ENCODE measurements at regions not wholly inside any gene's neighbourhood (a gene's known extent, or its start where the extent isn't known, plus 50 kb on each side); places are given as distances from the start of the nearest gene placed in this dataset.

DNA sequence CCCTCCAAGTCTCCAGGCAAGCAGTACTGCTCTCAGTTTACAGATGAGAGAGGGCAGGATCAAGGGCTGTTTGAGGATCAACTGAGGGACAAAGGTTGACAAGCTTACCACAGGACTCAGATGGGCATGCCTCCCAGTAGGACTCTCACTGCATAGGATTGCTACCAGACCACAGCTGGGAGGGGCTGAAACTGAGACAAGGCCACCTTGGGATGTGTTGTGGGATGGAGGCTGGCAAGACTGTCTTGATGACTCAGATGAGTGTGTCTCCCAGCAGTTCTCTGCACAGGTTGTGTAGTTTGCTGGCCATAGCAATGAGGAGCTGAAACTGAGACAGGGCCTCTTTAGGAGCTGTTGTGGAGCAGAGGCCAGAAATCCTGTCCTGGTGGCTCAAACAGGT lies 222.2 kb upstream of the IRX1 start:
- TF ChIP-seq CTCF (conservative IDR thresholded peaks at IDR 0.05; ENCODE audit: low read length): no peak
- TF ChIP-seq EZH2phosphoT487 (IDR thresholded peaks at IDR 0.05; ENCODE audit: borderline replicate concordance): no peak

Measured in Loucy (cell line).